Neural cell (in vitro differentiated cells): ENCODE measurements at regions not wholly inside any gene's neighbourhood (a gene's known extent, or its start where the extent isn't known, plus 50 kb on each side); places are given as distances from the start of the nearest gene placed in this dataset.

ENCODE experiments used
- H2AFZ ChIP-seq: fragments of 200-600, 300-800 bp; sonication (generic), shearing (Covaris generic); 2 replicates; pipeline ENCODE4 v1.6.0; 2014; ENCODE audit warnings: low read depth, mild to moderate bottlenecking, antibody characterized with exemption, low read length, moderate library complexity
- H3F3A ChIP-seq: fragments of 200-600 bp; shearing (Covaris generic); 2 replicates; pipeline ENCODE4 v1.6.1; 2016; ENCODE audit warnings: mild to moderate bottlenecking, moderate library complexity, mixed read lengths, antibody characterized with exemption, low read length; ENCODE audit not compliant: insufficient read depth, poor library complexity, severe bottlenecking
- H3K27ac ChIP-seq: fragments of 200-600, 300-800 bp; sonication (generic), shearing (Covaris generic); 2 replicates; pipeline ENCODE4 v1.5.1; 2014; ENCODE audit warnings: mild to moderate bottlenecking, low read length, moderate library complexity
- H3K27me3 ChIP-seq: fragments of 300-800, 200-600 bp; sonication (generic), shearing (Covaris generic); 2 replicates; pipeline ENCODE4 v1.6.0; 2014; ENCODE audit warnings: mild to moderate bottlenecking, low read depth, low read length, moderate library complexity; ENCODE audit not compliant: insufficient read depth
- H3K36me3 ChIP-seq: fragments of 300-800, 200-600 bp; sonication (generic), shearing (Covaris generic); 2 replicates; pipeline ENCODE4 v1.5.1; 2014; ENCODE audit warnings: mild to moderate bottlenecking, antibody characterized with exemption, low read length, moderate library complexity; ENCODE audit not compliant: insufficient read depth
- H3K4me2 ChIP-seq: fragments of 300-800, 200-600 bp; sonication (generic), shearing (Covaris generic); 2 replicates; pipeline ENCODE4 v1.6.0; 2014; ENCODE audit warnings: mild to moderate bottlenecking, low read length
- H3K4me3 ChIP-seq: fragments of 300-800, 200-600 bp; sonication (generic), shearing (Covaris generic); 2 replicates; pipeline ENCODE4 v1.5.1; 2014; ENCODE audit warnings: mild to moderate bottlenecking, low read length, moderate library complexity
- H3K79me2 ChIP-seq: fragments of 200-600 bp; shearing (Covaris generic); replicated peaks from 2 replicates; pipeline ENCODE4 v1.6.0; 2014; ENCODE audit warnings: mild to moderate bottlenecking, low read length, moderate library complexity; ENCODE audit not compliant: insufficient read depth
- H3K9ac ChIP-seq: fragments of 300-800, 200-600 bp; sonication (generic), shearing (Covaris generic); 2 replicates; pipeline ENCODE4 v1.6.1; 2016; ENCODE audit warnings: mild to moderate bottlenecking, low read length, mixed read lengths
- H3K9me2 ChIP-seq: fragments of 200-600 bp; shearing (Covaris generic); 2 replicates; pipeline ENCODE4 v1.6.1; 2016; ENCODE audit warnings: mild to moderate bottlenecking, low read length, mixed read lengths; ENCODE audit not compliant: insufficient read depth
- H3K9me3 ChIP-seq: fragments of 200-600, 300-800 bp; sonication (generic), shearing (Covaris generic); 2 replicates; pipeline ENCODE4 v1.6.1; 2016; ENCODE audit warnings: mild to moderate bottlenecking, mixed run types, low read length, moderate library complexity, mixed read lengths
- H4K20me1 ChIP-seq: fragments of 200-600 bp; shearing (Covaris generic); 2 replicates; pipeline ENCODE4 v1.6.1; 2016; ENCODE audit warnings: mild to moderate bottlenecking, mixed run types; ENCODE audit not compliant: insufficient read depth
- EP300 ChIP-seq: fragments of 450-650 bp; conservative IDR thresholded peaks from 2 replicates; pipeline ENCODE4 v1.6.1; 2014; ENCODE audit warnings: antibody characterized with exemption, mild to moderate bottlenecking, moderate library complexity; ENCODE audit not compliant: poor library complexity, severe bottlenecking
- EZH2 ChIP-seq: fragments of 200-600, 300-800 bp; shearing (Covaris generic), sonication (generic); IDR thresholded peaks from 2 replicates; pipeline ENCODE4 v1.6.1; 2014; ENCODE audit warnings: antibody characterized with exemption, low read length, borderline replicate concordance, mild to moderate bottlenecking; ENCODE audit not compliant: insufficient read depth, poor library complexity, severe bottlenecking
- MXI1 ChIP-seq: fragments of 450-650 bp; conservative IDR thresholded peaks from 2 replicates; pipeline ENCODE4 v1.6.1; 2014; ENCODE audit warnings: antibody characterized with exemption, mild to moderate bottlenecking; ENCODE audit not compliant: poor library complexity, severe bottlenecking
- POLR2AphosphoS5 ChIP-seq: IDR thresholded peaks from 2 replicates; pipeline ENCODE4 v1.6.1; 2012
- RAD21 ChIP-seq: fragments of 450-650 bp; conservative IDR thresholded peaks from 2 replicates; pipeline ENCODE4 v1.6.1; 2014; ENCODE audit warnings: antibody characterized with exemption, mild to moderate bottlenecking, moderate library complexity
- SMC3 ChIP-seq: fragments of 450-650 bp; conservative IDR thresholded peaks from 2 replicates; pipeline ENCODE4 v1.6.1; 2014; ENCODE audit warnings: antibody characterized with exemption, mild to moderate bottlenecking, moderate library complexity; ENCODE audit not compliant: poor library complexity
- TAF1 ChIP-seq: IDR thresholded peaks from 2 replicates; pipeline ENCODE4 v1.6.1; 2012; ENCODE audit warnings: low read depth
- TF ChIP-seq, protein P1 (sequence below): fragments of 450-650 bp; IDR thresholded peaks from 2 replicates; pipeline ENCODE4 v1.5.1; 2014; ENCODE audit warnings: antibody characterized with exemption, mild to moderate bottlenecking, moderate library complexity; ENCODE audit not compliant: poor library complexity, severe bottlenecking
- TF ChIP-seq, protein P2 (sequence below): IDR thresholded peaks from 2 replicates; pipeline ENCODE4 v1.6.1; 2012; ENCODE audit warnings: borderline replicate concordance

DNA sequence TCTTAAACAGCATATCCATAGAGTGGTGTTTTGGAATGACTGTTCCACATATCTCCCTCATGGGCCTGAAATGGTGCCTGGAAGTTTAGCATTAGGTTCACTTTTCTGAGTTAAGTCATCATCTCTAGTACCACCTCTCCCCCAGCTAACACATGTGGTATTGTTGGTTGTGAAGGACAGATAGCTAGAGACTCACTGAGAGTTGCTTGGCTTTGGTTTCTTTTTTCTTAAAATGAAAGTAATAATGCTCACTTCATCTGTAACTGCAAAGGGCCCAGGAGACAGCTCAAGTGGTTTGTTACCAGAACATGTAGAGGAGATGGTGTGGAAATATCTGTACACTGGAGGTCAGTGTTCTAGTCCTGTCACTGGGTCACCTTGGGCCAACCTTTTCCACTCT is 90.9 kb downstream of the EFNB1 start:
- Histone ChIP-seq H3K36me3 (no peaks in the 10 kb centered on the region), H4K20me1 (no peaks in the 10 kb centered on the region), H3K9me2 (no peaks in the 10 kb centered on the region), H3K27ac (no peak overlapping the region), H3F3A (no peaks in the 10 kb centered on the region), H2AFZ (no peak overlapping the region), H3K27me3 (no peaks in the 10 kb centered on the region), H3K9ac (no peak overlapping the region), H3K9me3 (no peaks in the 10 kb centered on the region), H3K79me2 (no peaks in the 10 kb centered on the region), H3K4me3 (no peak overlapping the region), H3K4me2 (no peak overlapping the region)
- TF ChIP-seq MXI1 (no peak), POLR2AphosphoS5 (no peak), TAF1 (no peak)

DNA sequence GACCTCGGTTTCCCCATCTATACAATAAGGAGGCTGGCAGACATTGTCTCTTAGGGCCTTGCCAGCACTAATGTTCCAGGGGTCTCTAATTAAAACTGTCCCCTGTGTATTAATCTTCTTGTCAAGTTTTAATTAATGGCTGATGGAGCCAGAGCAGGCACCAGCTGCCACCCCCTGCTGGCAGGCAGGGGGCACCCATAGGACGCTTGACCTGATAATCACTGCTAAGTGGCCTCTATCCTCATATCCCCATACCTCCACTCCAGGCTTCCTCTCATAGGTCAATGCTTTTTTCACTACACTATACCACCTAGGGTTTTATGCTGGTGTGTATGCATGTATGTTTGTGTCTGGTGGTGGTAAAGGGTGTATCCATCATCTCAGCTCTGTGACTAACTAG is 89.4 kb downstream of the EFNB1 start:
- no peak overlapping the region for H3K27ac ChIP-seq
- H3K9ac ChIP-seq: no peak overlapping the region
- H3K9me2 ChIP-seq: no peaks in the 10 kb centered on the region
- no peak overlapping the region for H3K4me3 ChIP-seq
- H3K9me3 ChIP-seq: no peaks in the 10 kb centered on the region
- no peak overlapping the region for H2AFZ ChIP-seq
- H3K27me3 ChIP-seq: no peaks in the 10 kb centered on the region
- H3K79me2 ChIP-seq: no peaks in the 10 kb centered on the region
- H4K20me1 ChIP-seq: no peaks in the 10 kb centered on the region
- H3K36me3 ChIP-seq: no peaks in the 10 kb centered on the region
- no peaks in the 10 kb centered on the region for H3F3A ChIP-seq
- no peak for TF ChIP-seq TAF1
- no peak for TF ChIP-seq EZH2
- TF ChIP-seq SMC3: no peak
- TF ChIP-seq POLR2AphosphoS5: no peak
- TF ChIP-seq, protein P1, sequence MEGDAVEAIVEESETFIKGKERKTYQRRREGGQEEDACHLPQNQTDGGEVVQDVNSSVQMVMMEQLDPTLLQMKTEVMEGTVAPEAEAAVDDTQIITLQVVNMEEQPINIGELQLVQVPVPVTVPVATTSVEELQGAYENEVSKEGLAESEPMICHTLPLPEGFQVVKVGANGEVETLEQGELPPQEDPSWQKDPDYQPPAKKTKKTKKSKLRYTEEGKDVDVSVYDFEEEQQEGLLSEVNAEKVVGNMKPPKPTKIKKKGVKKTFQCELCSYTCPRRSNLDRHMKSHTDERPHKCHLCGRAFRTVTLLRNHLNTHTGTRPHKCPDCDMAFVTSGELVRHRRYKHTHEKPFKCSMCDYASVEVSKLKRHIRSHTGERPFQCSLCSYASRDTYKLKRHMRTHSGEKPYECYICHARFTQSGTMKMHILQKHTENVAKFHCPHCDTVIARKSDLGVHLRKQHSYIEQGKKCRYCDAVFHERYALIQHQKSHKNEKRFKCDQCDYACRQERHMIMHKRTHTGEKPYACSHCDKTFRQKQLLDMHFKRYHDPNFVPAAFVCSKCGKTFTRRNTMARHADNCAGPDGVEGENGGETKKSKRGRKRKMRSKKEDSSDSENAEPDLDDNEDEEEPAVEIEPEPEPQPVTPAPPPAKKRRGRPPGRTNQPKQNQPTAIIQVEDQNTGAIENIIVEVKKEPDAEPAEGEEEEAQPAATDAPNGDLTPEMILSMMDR: no peak
- no peak for TF ChIP-seq RAD21
- no peak for TF ChIP-seq MXI1
- TF ChIP-seq, protein P2, sequence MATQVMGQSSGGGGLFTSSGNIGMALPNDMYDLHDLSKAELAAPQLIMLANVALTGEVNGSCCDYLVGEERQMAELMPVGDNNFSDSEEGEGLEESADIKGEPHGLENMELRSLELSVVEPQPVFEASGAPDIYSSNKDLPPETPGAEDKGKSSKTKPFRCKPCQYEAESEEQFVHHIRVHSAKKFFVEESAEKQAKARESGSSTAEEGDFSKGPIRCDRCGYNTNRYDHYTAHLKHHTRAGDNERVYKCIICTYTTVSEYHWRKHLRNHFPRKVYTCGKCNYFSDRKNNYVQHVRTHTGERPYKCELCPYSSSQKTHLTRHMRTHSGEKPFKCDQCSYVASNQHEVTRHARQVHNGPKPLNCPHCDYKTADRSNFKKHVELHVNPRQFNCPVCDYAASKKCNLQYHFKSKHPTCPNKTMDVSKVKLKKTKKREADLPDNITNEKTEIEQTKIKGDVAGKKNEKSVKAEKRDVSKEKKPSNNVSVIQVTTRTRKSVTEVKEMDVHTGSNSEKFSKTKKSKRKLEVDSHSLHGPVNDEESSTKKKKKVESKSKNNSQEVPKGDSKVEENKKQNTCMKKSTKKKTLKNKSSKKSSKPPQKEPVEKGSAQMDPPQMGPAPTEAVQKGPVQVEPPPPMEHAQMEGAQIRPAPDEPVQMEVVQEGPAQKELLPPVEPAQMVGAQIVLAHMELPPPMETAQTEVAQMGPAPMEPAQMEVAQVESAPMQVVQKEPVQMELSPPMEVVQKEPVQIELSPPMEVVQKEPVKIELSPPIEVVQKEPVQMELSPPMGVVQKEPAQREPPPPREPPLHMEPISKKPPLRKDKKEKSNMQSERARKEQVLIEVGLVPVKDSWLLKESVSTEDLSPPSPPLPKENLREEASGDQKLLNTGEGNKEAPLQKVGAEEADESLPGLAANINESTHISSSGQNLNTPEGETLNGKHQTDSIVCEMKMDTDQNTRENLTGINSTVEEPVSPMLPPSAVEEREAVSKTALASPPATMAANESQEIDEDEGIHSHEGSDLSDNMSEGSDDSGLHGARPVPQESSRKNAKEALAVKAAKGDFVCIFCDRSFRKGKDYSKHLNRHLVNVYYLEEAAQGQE: no peak
- TF ChIP-seq EP300: no peak
- H3K4me2 ChIP-seq: no peak overlapping the region

DNA sequence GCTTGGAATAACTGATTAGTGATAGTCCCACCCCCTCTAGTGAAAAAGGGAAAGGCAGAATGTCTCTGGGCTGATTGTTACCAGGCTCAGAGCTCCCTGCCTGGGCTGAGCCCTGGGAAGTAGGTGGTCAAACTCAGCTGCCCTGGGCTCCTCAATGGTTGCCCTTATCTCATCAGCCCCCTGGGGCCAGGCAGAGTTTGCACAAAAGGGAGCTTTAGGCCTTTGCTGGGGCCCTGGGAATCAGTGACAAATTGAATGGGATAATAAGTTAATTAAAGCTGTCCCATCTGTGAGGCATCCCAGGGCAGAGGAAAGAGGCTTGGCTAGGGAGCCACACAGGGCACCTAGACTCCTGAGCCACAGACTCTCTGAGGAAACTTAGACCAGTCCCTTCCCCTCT is 89.0 kb downstream of the EFNB1 start:
- H3K4me2 ChIP-seq: no peak overlapping the region
- no peak overlapping the region for H3K4me3 ChIP-seq
- no peak for TF ChIP-seq POLR2AphosphoS5
- no peak for TF ChIP-seq EZH2
- TF ChIP-seq, protein P1: no peak
- TF ChIP-seq, protein P2: no peak
- no peak for TF ChIP-seq SMC3
- TF ChIP-seq TAF1: no peak
- H2AFZ ChIP-seq: no peak overlapping the region
- no peaks in the 10 kb centered on the region for H3K9me2 ChIP-seq
- H3F3A ChIP-seq: no peaks in the 10 kb centered on the region
- H4K20me1 ChIP-seq: no peaks in the 10 kb centered on the region
- H3K27me3 ChIP-seq: no peaks in the 10 kb centered on the region
- H3K27ac ChIP-seq: no peak overlapping the region
- H3K79me2 ChIP-seq: no peaks in the 10 kb centered on the region
- H3K9ac ChIP-seq: no peak overlapping the region
- no peaks in the 10 kb centered on the region for H3K36me3 ChIP-seq
- H3K9me3 ChIP-seq: no peaks in the 10 kb centered on the region
